SK-N-SH (cell line): ENCODE measurements at regions not wholly inside any gene's neighbourhood (a gene's known extent, or its start where the extent isn't known, plus 50 kb on each side); places are given as distances from the start of the nearest gene placed in this dataset.

Experiments
- CTCF ChIA-PET: fragments of 300-600, 350-600 bp; formaldehyde crosslinking; extraction: SDS; loops from one replicate; lab custom pipeline; 2021; lab: Yijun Ruan, JAX
- POLR2A ChIA-PET: fragments of 350-600 bp; sonication (Branson Sonifier 250); formaldehyde crosslinking; extraction: SDS; loops from one replicate; lab custom pipeline; 2020; ENCODE audit warnings: antibody characterized with exemption, inconsistent platforms; lab: Yijun Ruan, JAX
- DNase-seq: peaks from one replicate; pipeline ENCODE4 v3.0.0; 2012
- H2AFZ ChIP-seq: fragments of 200-600 bp; sonication (generic); 2 replicates; pipeline ENCODE4 v1.8.1; 2016; ENCODE audit warnings: antibody characterized with exemption, mild to moderate bottlenecking, low read depth
- H3F3A ChIP-seq: fragments of 200-600 bp; sonication (generic); replicated peaks from 2 replicates; pipeline ENCODE3; 2016; ENCODE audit warnings: antibody characterized with exemption, mild to moderate bottlenecking; ENCODE audit not compliant: insufficient read depth
- H3K27ac ChIP-seq, 2 experiments: fragments of 200-500 bp in 1 of 2; fragments of 200-600 bp in 1 of 2; sonication (Bioruptor generic) in 1 of 2; sonication (generic), shearing (Covaris generic) in 1 of 2; 2 replicates each; pipeline versions ENCODE4 v1.5.1 to v1.6.1; 2014 to 2016; ENCODE audit warnings: low read depth in 2 of 2, inconsistent platforms in 1 of 2, low read length in 1 of 2, mild to moderate bottlenecking in 1 of 2, mixed read lengths in 1 of 2
- H3K27me3 ChIP-seq: fragments of 200-600 bp; sonication (generic), shearing (Covaris generic); 2 replicates; pipeline ENCODE4 v1.6.1; 2016; ENCODE audit warnings: mixed run types; ENCODE audit not compliant: insufficient read depth
- H3K36me3 ChIP-seq, 2 experiments: fragments of 200-500 bp in 1 of 2; fragments of 200-600 bp in 1 of 2; sonication (Bioruptor generic) in 1 of 2; sonication (generic) in 1 of 2; replicated peaks in 1 of 2; 2 replicates each; pipeline versions ENCODE3 to v1.5.1; 2014 to 2016; ENCODE audit warnings: low read length in 1 of 2, mild to moderate bottlenecking in 1 of 2; ENCODE audit not compliant: insufficient read depth in 2 of 2, control insufficient read depth in 1 of 2
- H3K4me1 ChIP-seq, 2 experiments: fragments of 200-500 bp in 1 of 2; fragments of 200-600 bp in 1 of 2; sonication (Bioruptor generic) in 1 of 2; sonication (generic), shearing (Covaris generic) in 1 of 2; 2 replicates each; pipeline versions ENCODE4 v1.5.1 to v1.6.1; 2014 to 2016; ENCODE audit warnings: low read depth in 1 of 2, low read length in 1 of 2, mixed run types in 1 of 2; ENCODE audit not compliant: insufficient read depth in 2 of 2, control insufficient read depth in 1 of 2
- H3K4me2 ChIP-seq: fragments of 200-600 bp; sonication (generic), shearing (Covaris generic); 2 replicates; pipeline ENCODE4 v1.6.1; 2017; ENCODE audit warnings: mixed run types
- H3K4me3 ChIP-seq, 2 experiments: fragments of 200-500 bp in 1 of 2; fragments of 200-600 bp in 1 of 2; sonication (Bioruptor generic) in 1 of 2; sonication (generic), shearing (Covaris generic) in 1 of 2; 2 replicates each; pipeline versions ENCODE4 v1.5.1 to v1.8.1; 2014 to 2016; ENCODE audit warnings: low read depth in 2 of 2, inconsistent platforms in 1 of 2, low read length in 1 of 2, mild to moderate bottlenecking in 1 of 2, mixed read lengths in 1 of 2, moderate library complexity in 1 of 2
- H3K79me2 ChIP-seq: fragments of 200-600 bp; sonication (generic); 2 replicates; pipeline ENCODE4 v1.8.1; 2017; ENCODE audit warnings: mild to moderate bottlenecking; ENCODE audit not compliant: insufficient read depth
- H3K9ac ChIP-seq: fragments of 200-600 bp; sonication (generic); 2 replicates; pipeline ENCODE4 v1.6.1; 2017; ENCODE audit warnings: mixed run types
- H3K9me2 ChIP-seq: fragments of 200-600 bp; sonication (generic); 2 replicates; pipeline ENCODE4 v1.6.1; 2017; ENCODE audit warnings: mixed run types
- H3K9me3 ChIP-seq: fragments of 200-600 bp; sonication (generic); 2 replicates; pipeline ENCODE4 v1.6.1; 2017; ENCODE audit warnings: mixed run types, mild to moderate bottlenecking, moderate library complexity
- H4K20me1 ChIP-seq: fragments of 200-600 bp; sonication (generic); 2 replicates; pipeline ENCODE4 v1.6.1; 2017; ENCODE audit warnings: mild to moderate bottlenecking, mixed run types; ENCODE audit not compliant: insufficient read depth
- CHD2 ChIP-seq: fragments of 150-350 bp; IDR thresholded peaks from 2 replicates; pipeline ENCODE4 v1.6.1; 2018; ENCODE audit warnings: low read length; ENCODE audit not compliant: partially characterized antibody
- ELF1 ChIP-seq: IDR thresholded peaks from 2 replicates; pipeline ENCODE4 v1.4.0; 2012
- EP300 ChIP-seq, 2 experiments: IDR thresholded peaks; 2 replicates each; pipeline versions ENCODE4 v1.4.0 to v1.6.1; 2012; ENCODE audit warnings: borderline replicate concordance in 1 of 2, low read depth in 1 of 2, low read length in 1 of 2
- EZH2phosphoT487 ChIP-seq: fragments of 200-600 bp; sonication (generic); IDR thresholded peaks from 2 replicates; pipeline ENCODE4 v1.6.1; 2017; ENCODE audit warnings: low read depth, mixed run types, mild to moderate bottlenecking, antibody characterized with exemption, moderate library complexity, borderline replicate concordance
- FOXJ3 ChIP-seq: sonication (generic); formaldehyde crosslinking; IDR thresholded peaks from 2 replicates; pipeline ENCODE4 v1.5.1; 2020; ENCODE audit warnings: mild to moderate bottlenecking, missing genetic modification reagents
- FOXM1 ChIP-seq: IDR thresholded peaks from 2 replicates; pipeline ENCODE4 v1.4.0; 2012; ENCODE audit warnings: low read depth, mild to moderate bottlenecking
- GABPA ChIP-seq: IDR thresholded peaks from 2 replicates; pipeline ENCODE4 v1.4.0; 2012; ENCODE audit warnings: low read depth, mild to moderate bottlenecking
- GATA2 ChIP-seq: sonication (generic); formaldehyde crosslinking; IDR thresholded peaks from 2 replicates; pipeline ENCODE4 v1.5.0; 2020; ENCODE audit warnings: mild to moderate bottlenecking, missing genetic modification reagents
- JUND ChIP-seq: IDR thresholded peaks from 2 replicates; pipeline ENCODE4 v1.4.0; 2012
- MXI1 ChIP-seq: IDR thresholded peaks from 2 replicates; pipeline ENCODE4 v1.6.1; 2012; ENCODE audit warnings: mild to moderate bottlenecking, low read depth, low read length, improper control_type of control experiment
- NFIC ChIP-seq: IDR thresholded peaks from 2 replicates; pipeline ENCODE4 v1.4.0; 2012; ENCODE audit warnings: borderline replicate concordance
- POLR2AphosphoS5 ChIP-seq: IDR thresholded peaks from 2 replicates; pipeline ENCODE4 v1.6.1; 2012; ENCODE audit warnings: low read depth, low read length
- RAD21 ChIP-seq: IDR thresholded peaks from 2 replicates; pipeline ENCODE4 v1.6.1; 2012; ENCODE audit warnings: mild to moderate bottlenecking, low read length
- REST ChIP-seq: IDR thresholded peaks from 2 replicates; pipeline ENCODE4 v1.6.1; 2012; ENCODE audit warnings: mild to moderate bottlenecking, low read depth, low read length, moderate library complexity
- RXRA ChIP-seq: IDR thresholded peaks from 2 replicates; pipeline ENCODE4 v1.4.0; 2012; ENCODE audit warnings: low read depth, mild to moderate bottlenecking, borderline replicate concordance
- SIN3A ChIP-seq: IDR thresholded peaks from 2 replicates; pipeline ENCODE4 v1.6.1; 2012; ENCODE audit warnings: low read depth, mild to moderate bottlenecking, low read length, moderate library complexity, borderline replicate concordance
- TCF12 ChIP-seq: IDR thresholded peaks from 2 replicates; pipeline ENCODE4 v1.4.0; 2012
- USF2 ChIP-seq: fragments of 150-350 bp; IDR thresholded peaks from 2 replicates; pipeline ENCODE4 v1.6.1; 2017; ENCODE audit warnings: antibody characterized with exemption, low read length, low read depth, borderline replicate concordance
- ZBTB33 ChIP-seq: IDR thresholded peaks from 2 replicates; pipeline ENCODE4 v1.4.0; 2012; ENCODE audit warnings: low read depth, borderline replicate concordance
- WGBS: methylation state at CpG from one replicate; pipeline ENCODE4 v1.1.6; 2017; ENCODE audit warnings: low lambda C conversion rate; 5-methylcytosine and 5-hydroxymethylcytosine counted together
- TF ChIP-seq, protein P1 (sequence below): IDR thresholded peaks from 2 replicates; pipeline ENCODE4 v1.4.0; 2012; ENCODE audit warnings: low read depth

DNA sequence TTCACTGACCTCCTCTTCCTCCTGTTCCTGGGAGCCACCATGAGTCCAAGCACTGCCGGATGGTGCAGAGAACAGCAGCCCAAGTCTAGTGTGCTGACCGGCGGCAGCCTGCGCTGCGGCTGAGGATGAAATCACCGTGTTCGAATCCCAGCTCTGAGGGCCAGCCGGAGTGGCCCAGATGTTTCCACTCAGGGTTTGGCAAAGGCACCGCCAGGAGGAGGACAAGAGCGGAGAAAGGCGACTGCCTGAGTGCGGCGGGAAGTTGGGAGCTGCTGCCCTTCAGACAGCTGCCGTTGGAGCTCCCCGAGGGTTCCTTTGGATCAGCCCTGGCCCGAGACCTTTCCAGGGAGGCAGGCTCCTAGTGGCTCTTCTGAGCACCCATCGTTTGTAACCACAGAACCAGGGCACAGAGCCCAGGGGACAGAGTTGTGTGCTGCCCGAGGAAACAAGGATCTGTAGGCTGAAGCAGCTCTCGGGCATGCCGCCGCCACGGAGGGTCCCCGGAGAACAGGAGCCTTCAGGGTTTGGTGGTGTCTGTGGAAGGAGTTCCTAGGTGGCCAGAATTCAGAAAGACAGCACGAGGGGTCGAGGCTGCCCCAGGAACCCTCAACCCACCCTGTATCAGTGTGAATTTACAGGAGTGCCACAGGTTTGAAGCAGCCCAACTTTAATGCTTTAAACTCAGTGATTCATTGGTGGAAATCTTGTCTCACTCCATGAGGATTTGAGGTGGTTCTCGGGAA, 115.6 kb upstream of the COL5A1 start:
- no peak overlapping the region for H3K9ac ChIP-seq
- H3K4me3 ChIP-seq: no peak overlapping the region
- no peaks in the 10 kb centered on the region for H3K27me3 ChIP-seq
- DNase-seq: no peak
- no peaks in the 10 kb centered on the region for H3K9me2 ChIP-seq
- no peaks in the 10 kb centered on the region; a peak in 1 of 4 replicates for H3K4me1 ChIP-seq
- no peak overlapping the region for H3K4me2 ChIP-seq
- no peak overlapping the region for H2AFZ ChIP-seq
- H3K9me3 ChIP-seq: peaks cover 4% of the 10 kb centered on the region; the same call in 1 of the 2 replicates
- ChIA-PET POLR2A (no interaction called here), CTCF (no interaction called here)
- TF ChIP-seq RAD21 (no peak), MXI1 (no peak), USF2 (no peak), ZBTB33 (no peak), SIN3A (no peak), REST (no peak), TCF12 (no peak), JUND (no peak), EZH2phosphoT487 (no peak), EP300 (IDR thresholded peaks at IDR 0.05; ENCODE audit: borderline replicate concordance in 1 of 2, low read depth in 1 of 2, low read length in 1 of 2) (no peak), GATA2 (CRISPR knock-in tag) (no peak), GABPA (no peak), NFIC (no peak), FOXM1 (no peak), FOXJ3 (CRISPR knock-in tag) (no peak), ELF1 (no peak), RXRA (no peak), POLR2AphosphoS5 (no peak), CHD2 (no peak)
- TF ChIP-seq, protein P1, sequence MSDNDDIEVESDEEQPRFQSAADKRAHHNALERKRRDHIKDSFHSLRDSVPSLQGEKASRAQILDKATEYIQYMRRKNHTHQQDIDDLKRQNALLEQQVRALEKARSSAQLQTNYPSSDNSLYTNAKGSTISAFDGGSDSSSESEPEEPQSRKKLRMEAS: no peak
- 90% methylated on average over 21 of the region's 26 CpGs for WGBS
- H3F3A ChIP-seq: no peaks in the 10 kb centered on the region
- no peak overlapping the region for H3K27ac ChIP-seq
- no peaks in the 10 kb centered on the region for H4K20me1 ChIP-seq
- no peaks in the 10 kb centered on the region for H3K79me2 ChIP-seq
- no peaks in the 10 kb centered on the region for H3K36me3 ChIP-seq
